Inferior parietal cortex (tissue), 1 donor: ENCODE measurements at regions not wholly inside any gene's neighbourhood (a gene's known extent, or its start where the extent isn't known, plus 50 kb on each side); places are given as distances from the start of the nearest gene placed in this dataset.

Experiments
- DNase-seq: peaks from one replicate; pipeline ENCODE4 v3.0.0-alpha.2; 2016; ENCODE audit errors: extremely low spot score

GRCh38 chr18:78924301-78924700 lies 55.3 kb upstream of the SALL3 start:
- DNase-seq = no peak

DNA sequence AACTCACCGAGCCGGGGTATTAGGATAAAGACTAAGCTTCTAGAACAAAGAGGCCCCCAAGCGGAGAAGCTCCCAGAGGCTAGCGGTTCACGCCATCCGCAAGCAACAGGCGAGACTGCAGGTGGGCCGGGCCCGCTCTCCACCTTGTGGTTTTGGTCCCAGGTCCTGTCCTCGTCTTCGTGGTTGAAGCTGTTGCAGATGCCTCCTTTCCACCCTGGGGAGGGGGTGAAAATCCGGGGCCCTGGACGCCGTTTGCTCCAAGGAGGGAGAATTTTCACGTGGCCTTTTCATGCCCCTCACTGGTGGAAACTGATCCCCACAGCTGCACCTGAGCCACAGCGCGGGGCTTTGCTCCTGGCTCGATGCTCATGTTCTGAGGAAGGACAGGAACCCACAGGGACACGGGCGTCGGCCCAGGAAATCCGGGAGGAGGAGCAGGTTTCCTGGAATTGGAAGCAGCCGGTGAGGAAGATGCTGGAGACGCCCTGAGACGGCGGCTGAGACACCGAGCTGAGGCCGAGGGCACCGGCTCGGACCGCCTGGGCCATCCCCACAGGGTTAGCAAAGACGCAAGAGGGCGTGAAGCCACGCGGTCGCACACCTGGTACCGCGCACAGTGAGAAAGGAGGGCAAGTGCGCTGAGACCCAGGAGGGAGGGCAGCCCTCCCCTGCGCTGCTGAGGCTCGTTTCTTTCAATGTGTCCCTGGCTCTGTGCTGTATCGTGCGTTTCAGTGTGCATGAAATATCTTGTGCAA lies 54.7 kb upstream of the SALL3 start:
- DNase-seq = no peak

- DNase-seq = no peak
These were observed 53.9 kb upstream of the SALL3 start for GRCh38 chr18:78925557-78926242.

- no peak for DNase-seq
These were observed 53.4 kb upstream of the SALL3 start for GRCh38 chr18:78926243-78926615.

- no peak for DNase-seq
These were observed 52.5 kb upstream of the SALL3 start for GRCh38 chr18:78927156-78927555.

DNA sequence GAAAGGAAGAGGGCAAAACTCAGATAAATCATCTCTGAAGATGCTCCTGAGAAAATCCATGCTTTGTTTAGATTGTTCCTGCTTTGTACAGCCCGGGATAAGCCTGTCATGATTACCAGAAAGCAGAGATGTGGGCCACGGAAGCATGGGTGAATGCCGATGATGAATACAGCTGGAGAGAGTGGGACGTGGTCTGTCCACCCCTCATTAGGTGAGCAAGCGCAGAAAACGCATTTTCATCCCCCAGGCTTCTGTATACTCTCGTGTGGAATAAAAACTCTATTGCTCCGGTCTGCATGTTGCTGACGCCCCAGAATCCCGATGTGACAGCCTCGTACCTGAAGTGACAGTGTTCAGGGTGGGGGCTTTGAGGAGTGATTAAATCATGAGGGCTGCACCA lies 52.0 kb upstream of the SALL3 start:
- no peak for DNase-seq

- DNase-seq = no peak
These were observed 51.5 kb upstream of the SALL3 start for GRCh38 chr18:78928076-78928475.

GRCh38 chr18:78929516-78929915 lies 50.1 kb upstream of the SALL3 start:
- no peak for DNase-seq
